HEK293T (cell line): ENCODE measurements at regions not wholly inside any gene's neighbourhood (a gene's known extent, or its start where the extent isn't known, plus 50 kb on each side); places are given as distances from the start of the nearest gene placed in this dataset.

ENCODE experiments used
- ELF4 ChIP-seq: fragments of 450-650 bp; IDR thresholded peaks from 2 replicates; pipeline ENCODE4 v1.6.1; 2017; ENCODE audit warnings: antibody characterized with exemption
- FOXA1 ChIP-seq: fragments of 450-650 bp; IDR thresholded peaks from 2 replicates; pipeline ENCODE4 v1.6.1; 2016; ENCODE audit warnings: mild to moderate bottlenecking
- LEF1 ChIP-seq: fragments of 450-650 bp; IDR thresholded peaks from 2 replicates; pipeline ENCODE4 v1.6.1; 2017; ENCODE audit warnings: mild to moderate bottlenecking, borderline replicate concordance
- SUZ12 ChIP-seq: fragments of 450-650 bp; IDR thresholded peaks from 2 replicates; pipeline ENCODE4 v1.6.1; 2016; ENCODE audit warnings: mild to moderate bottlenecking

DNA sequence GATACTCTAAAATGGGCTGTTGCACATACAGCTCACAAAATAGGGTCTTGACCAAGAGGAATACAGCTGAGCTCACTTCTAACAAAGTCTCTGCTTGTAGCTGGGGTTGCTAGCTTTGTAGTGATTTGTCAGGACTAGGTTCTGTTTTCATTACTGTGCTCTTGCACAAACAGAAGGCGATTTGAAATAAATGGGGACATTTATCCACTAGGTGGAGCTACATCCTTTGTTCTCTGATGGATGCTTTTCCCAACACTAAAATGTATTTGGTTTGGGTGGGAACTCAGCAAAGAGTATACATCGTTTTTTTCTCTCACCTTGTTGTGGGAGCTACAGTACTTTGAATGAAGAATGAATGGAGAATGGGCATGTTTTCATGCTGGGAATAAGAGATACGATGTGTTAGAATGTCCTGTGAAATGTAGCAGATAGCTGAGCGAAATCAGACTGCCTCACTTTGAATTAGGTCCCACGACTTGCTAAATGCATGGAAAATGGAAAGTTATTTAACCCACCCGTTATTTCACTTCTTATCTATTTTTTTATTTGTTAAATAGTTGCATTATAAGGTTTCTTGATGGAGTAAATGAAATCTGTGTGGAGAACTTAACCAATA is 494.7 kb upstream of the MAP3K7 start:
- TF ChIP-seq ELF4: no peak
- TF ChIP-seq FOXA1: no peak
- no peak for TF ChIP-seq SUZ12
- TF ChIP-seq LEF1: no peak
